SW480 (cell line): ENCODE measurements at regions not wholly inside any gene's neighbourhood (a gene's known extent, or its start where the extent isn't known, plus 50 kb on each side); places are given as distances from the start of the nearest gene placed in this dataset.
"Not testable (repeated sequence)": the region's sequence is repeated elsewhere in the genome, so short reads cannot be mapped to it uniquely, and the experiment has no call there.

Experiments
- DNase-seq: peaks from one replicate; pipeline ENCODE4 v3.0.0-alpha.2; 2016; ENCODE audit warnings: low spot score

- DNase-seq, result no peak
Measured at GRCh38 chr10:36050763-36051499, 408.8 kb upstream of the FZD8 start.

DNA sequence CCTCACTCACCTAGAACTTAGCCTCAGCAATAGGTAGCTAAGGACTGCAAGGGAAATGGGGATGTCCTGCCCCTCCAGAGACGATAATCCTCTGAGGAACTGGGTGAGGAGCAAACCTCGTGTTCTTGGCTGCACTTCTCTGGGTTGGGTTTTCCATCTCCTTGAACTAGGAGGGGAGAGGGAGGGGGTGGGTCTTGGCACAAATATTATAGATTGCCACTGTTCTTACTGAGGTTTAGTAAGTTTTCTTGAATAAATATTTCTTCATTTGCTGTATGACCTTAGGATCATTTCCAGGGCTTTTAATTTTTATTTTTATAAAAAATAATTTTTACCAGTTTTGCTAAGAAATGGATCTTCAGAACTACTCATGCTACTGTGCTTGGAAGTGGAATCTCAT, 406.7 kb upstream of the FZD8 start:
- DNase-seq, result no peak

DNA sequence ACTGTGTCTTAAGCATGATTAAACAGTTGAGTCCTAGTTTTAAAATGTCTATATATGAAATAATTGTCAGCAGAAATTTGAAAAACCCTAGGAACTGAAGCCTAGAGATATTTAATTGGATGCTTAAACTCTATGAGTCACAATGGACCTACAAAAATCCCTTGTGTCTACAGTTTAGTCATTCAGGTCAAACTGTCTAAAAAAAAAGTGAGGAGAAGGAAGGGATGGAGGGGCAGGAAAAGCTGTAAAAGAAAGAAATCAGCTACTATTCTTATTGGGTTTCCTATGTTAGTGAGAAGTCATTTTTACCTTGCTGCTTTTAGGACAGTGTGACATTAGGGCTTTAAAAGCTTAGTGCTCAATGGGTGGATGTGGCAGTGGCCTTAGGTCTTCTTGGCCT, 406.1 kb upstream of the FZD8 start:
- DNase-seq, result no peak

GRCh38 chr10:36042135-36042534, 400.0 kb upstream of the FZD8 start:
- no peak for DNase-seq

DNA sequence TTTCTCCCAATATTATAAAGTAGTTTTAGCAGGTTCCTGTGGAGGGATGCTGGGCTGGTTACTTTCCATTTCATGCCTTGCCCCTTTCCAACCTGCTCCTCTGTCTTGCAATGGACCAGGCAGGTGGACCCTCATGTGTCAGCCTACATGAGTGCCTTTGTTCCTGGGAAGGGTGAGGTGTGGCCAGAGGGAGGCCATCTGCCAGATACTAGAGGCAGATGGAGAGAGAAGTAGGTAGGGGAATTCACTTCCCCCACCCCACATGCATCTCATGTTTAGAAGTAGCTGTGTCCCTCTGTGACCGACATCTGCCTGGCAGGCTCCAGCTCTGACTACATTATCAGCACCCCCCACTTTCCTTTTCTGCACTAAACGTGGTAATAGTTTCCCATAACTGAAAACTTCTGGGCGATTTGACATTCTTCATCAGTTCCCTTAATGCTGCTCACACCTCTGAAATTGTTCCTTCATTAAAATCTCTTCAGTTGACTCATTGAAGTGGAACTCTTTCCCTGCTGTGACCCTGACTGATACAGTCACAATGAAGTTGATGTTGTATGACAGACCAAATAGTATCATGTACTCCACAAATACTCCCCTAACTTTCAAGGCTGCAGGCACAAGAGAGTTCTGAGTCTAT, 396.3 kb upstream of the FZD8 start:
- DNase-seq, result no peak

DNA sequence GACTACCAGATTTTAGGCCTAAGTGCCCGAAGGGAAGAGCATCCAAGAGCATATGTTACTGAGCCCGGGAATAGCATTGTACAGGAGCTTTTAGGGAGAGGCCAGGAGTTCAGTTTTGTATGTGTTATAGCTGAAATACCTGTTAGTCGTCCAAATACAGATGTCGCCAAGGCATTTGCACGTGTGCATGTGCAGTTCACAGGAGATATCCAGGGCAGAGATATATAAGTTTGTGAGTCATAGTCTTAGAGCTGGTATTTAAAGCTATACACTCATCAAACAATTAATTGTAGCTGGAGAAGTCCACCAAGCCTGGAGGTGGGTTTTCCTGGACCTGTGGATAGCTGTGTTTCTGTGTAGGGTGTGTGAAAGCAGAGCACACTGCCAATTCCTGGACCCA, 394.0 kb upstream of the FZD8 start:
- no peak for DNase-seq

GRCh38 chr10:36033808-36034207, 391.7 kb upstream of the FZD8 start:
- no peak for DNase-seq

GRCh38 chr10:36030516-36030915, 388.4 kb upstream of the FZD8 start:
- DNase-seq, result no peak

- no peak for DNase-seq
Measured at GRCh38 chr10:36026656-36027390, 384.7 kb upstream of the FZD8 start.

DNA sequence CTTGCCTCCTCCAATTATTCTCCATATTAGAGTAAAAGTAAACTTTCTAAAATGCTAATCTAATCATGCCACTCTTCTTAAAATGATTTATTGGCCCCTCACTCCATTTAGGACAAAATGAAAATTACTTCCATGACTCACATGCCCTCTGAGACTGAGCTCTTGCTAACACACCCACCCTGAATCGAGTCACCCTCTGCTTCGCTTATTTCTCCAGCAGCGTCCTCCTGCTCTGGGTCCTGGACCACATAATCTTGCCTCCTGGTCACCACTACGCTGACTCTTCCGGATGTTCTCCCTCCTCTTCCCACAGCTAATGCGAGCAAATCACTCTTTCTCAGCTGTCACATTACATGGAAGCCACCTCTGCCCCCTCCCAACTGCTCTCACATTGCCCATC, 384.0 kb upstream of the FZD8 start:
- DNase-seq, result no peak

DNA sequence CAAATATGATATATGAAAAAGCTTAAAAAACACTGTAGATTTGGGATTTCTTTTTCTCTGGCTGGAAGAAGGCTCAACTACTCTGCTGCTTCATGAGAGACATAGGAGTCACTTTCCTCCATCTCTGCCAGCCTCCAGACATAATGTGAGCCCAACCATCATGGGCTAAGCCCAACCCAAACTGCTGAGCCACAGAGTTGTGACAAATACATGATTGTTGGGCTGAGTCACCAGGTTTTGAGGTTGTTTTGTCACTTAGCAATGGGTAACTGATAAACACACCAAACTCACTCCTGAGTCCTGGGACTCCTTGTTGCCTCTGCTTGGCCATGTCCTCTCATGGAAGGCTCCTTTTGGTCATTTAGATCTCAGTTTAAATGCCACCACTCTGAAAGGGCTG, 381.8 kb upstream of the FZD8 start:
- DNase-seq, result peak; percentile 30

GRCh38 chr10:36021096-36021495, 379.0 kb upstream of the FZD8 start:
- no peak for DNase-seq

DNA sequence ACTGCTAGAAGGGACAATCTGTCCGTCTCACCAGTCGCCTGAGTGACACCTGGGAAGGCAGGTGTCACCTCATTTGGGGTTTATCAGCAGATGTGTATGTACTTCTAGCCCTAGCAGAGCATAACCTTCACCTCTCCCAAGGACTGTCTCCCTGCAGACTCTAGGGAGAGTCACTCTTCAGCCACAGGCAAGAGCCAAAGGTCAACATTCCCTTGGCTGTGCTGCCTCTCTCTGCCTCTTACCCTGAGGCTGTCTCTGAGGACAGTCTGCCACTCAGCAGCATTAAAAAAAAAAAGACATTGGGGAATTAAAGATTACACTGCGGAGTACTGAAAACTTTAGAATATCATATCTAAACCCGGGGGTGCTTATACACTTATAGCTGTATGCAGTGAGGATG, 377.7 kb upstream of the FZD8 start:
- DNase-seq, result no peak

GRCh38 chr10:36018996-36019395, 376.9 kb upstream of the FZD8 start:
- no peak for DNase-seq

DNA sequence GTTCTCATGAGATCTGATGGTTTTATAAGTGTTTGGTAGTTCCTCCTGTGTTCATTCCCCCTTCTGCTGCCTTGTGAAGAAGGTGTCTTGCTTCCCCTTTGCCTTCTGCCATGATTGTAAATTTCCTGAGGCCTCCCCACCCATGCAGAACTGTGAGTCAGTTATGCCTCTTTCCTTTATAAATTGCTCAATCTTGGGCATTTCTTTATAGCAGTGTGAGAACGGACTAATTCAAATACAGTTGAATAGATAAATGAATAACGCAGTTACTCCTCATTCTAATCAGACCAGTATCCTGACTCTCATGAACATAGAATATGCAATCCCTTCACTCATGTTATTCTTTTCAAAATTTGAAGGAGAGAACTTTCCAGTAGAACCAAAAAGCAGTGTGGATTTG, 375.0 kb upstream of the FZD8 start:
- no peak for DNase-seq

- DNase-seq, result no peak
Measured at GRCh38 chr10:36007369-36007768, 365.3 kb upstream of the FZD8 start.

DNA sequence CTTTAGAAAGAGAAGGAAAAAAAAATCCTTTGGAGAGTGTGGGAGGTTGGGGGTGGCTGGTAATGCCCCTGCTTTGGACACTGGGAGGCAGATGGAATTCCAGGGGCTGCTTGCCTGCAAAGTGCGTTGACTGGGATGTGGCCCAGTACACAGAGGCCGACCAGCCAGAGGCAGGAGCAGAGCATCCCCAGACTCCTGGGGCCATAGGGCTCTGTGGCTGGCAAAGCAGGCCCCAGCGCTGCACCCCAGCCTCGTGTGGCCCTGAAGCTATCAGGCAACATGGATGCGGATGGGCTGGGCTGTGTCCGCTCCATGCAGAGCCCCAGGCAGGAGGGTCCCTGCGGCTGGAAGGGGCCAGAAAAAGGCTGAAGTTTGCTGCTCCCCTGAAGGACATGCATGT, 361.6 kb upstream of the FZD8 start:
- DNase-seq, result no peak

DNA sequence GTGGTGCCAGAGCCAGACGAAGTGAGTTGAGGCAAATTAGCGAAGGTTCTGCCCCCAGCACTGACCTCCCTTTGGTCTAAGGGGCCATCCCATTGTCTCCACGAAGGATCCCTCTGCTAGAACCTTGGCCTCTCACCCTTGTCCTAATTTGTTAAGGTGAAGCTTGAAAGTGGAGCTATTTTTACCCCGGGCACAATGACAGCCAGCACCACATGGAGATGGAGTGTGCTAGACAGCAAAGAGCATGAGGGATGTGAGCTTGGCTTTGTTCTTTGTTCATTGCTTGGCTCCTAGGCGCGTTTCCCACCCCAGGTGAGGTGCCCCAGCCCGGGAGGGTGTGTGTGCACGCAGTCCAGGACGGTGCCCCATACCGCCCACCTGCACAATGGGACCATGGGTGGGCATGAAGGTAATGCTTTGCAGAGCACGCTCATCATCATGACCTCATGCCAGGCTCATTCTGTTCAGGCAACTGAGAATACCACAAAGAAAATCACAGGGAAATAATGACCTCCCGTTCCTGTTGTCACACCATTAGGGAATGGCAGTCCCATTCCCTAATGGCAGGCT, 361.0 kb upstream of the FZD8 start:
- DNase-seq, result no peak

- no peak for DNase-seq
Measured at GRCh38 chr10:36002445-36002844, 360.3 kb upstream of the FZD8 start.

DNA sequence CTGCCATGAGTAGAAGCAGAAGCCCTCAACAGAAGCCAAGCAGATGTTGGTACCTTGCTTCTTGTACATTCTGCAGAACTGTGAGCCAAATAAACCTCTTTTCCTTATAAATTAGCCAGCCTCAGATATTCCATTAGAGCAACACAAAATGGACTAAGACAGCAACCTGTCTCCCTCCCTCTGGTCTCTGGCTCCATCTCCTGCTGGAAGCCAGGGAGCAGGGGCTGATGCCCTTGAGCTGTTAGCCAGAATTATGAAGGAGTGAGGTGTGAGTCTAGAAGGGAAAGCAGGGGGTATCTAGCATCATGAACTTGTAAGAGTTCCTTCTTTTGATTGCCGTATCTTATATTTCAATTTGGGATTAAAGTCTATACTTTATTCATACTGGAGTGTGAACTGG, 358.7 kb upstream of the FZD8 start:
- DNase-seq, result not testable (repeated sequence)

- no peak for DNase-seq
Measured at GRCh38 chr10:35998026-35998425, 355.9 kb upstream of the FZD8 start.

DNA sequence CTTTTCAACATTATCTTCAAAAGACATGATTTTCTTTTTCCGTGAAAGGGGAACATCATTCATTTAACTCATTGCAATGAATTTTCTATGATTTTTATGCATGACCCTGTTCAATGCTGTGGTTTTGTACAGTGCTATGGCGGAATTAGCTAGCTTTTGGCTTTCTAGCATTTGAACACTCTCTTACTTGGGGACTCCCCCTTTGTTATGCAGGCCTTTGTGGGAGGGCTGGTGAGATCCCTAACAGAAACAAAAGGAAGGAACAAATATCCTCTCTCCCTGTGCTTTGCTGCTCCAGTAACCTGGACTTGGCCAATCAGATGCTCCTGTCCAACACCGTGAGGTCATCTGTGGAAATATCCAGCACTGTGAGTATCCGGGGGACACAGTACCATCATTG, 353.4 kb upstream of the FZD8 start:
- DNase-seq, result no peak
